ENCODE measurements at regions not wholly inside any gene's neighbourhood (a gene's known extent, or its start where the extent isn't known, plus 50 kb on each side); places are given as distances from the start of the nearest gene placed in this dataset.
"Not testable (repeated sequence)": the region's sequence is repeated elsewhere in the genome, so short reads cannot be mapped to it uniquely, and the experiment has no call there.

- Histone ChIP-seq H3K4me1 (ENCODE audit: control insufficient read depth in 1 of 2, insufficient read depth in 2 of 2, low read length in 2 of 2) (no peaks in the 10 kb centered on the region), H3K27ac (ENCODE audit: low read length) (no peak overlapping the region), H3K36me3 (ENCODE audit: control insufficient read depth in 1 of 2, insufficient read depth in 2 of 2, low read length in 2 of 2) (no peaks in the 10 kb centered on the region), H3K4me3 (ENCODE audit: low read depth in 1 of 2, low read length in 2 of 2) (no peak overlapping the region), H3K9me3 (ENCODE audit: control insufficient read depth in 1 of 2, low read length in 2 of 2) (no peaks in the 10 kb centered on the region), H3K27me3 (ENCODE audit: low read depth, low read length) (no peaks in the 10 kb centered on the region)
Observed at GRCh38 chr3:176214758-176215157, 982.5 kb downstream of the TBL1XR1 start.

GRCh38 chr3:176213314-176213713 lies 984.0 kb downstream of the TBL1XR1 start:
- not testable (repeated sequence) for H3K36me3 ChIP-seq (ENCODE audit: control insufficient read depth in 1 of 2, insufficient read depth in 2 of 2, low read length in 2 of 2); H3K27me3 ChIP-seq (ENCODE audit: low read depth, low read length); H3K9me3 ChIP-seq (ENCODE audit: control insufficient read depth in 1 of 2, low read length in 2 of 2); H3K4me3 ChIP-seq (ENCODE audit: low read depth in 1 of 2, low read length in 2 of 2); H3K27ac ChIP-seq (ENCODE audit: low read length); H3K4me1 ChIP-seq (ENCODE audit: control insufficient read depth in 1 of 2, insufficient read depth in 2 of 2, low read length in 2 of 2)

GRCh38 chr3:176208915-176209314 lies 988.4 kb downstream of the TBL1XR1 start:
- H3K36me3 ChIP-seq (ENCODE audit: control insufficient read depth in 1 of 2, insufficient read depth in 2 of 2, low read length in 2 of 2): no peaks in the 10 kb centered on the region
- no peaks in the 10 kb centered on the region for H3K9me3 ChIP-seq (ENCODE audit: control insufficient read depth in 1 of 2, low read length in 2 of 2)
- H3K27me3 ChIP-seq (ENCODE audit: low read depth, low read length): no peaks in the 10 kb centered on the region
- H3K4me3 ChIP-seq (ENCODE audit: low read depth in 1 of 2, low read length in 2 of 2): no peak overlapping the region
- H3K4me1 ChIP-seq (ENCODE audit: control insufficient read depth in 1 of 2, insufficient read depth in 2 of 2, low read length in 2 of 2): no peaks in the 10 kb centered on the region
- no peak overlapping the region for H3K27ac ChIP-seq (ENCODE audit: low read length)

- Histone ChIP-seq H3K4me1 (ENCODE audit: control insufficient read depth in 1 of 2, insufficient read depth in 2 of 2, low read length in 2 of 2) (no peaks in the 10 kb centered on the region), H3K27me3 (ENCODE audit: low read depth, low read length) (no peaks in the 10 kb centered on the region), H3K36me3 (ENCODE audit: control insufficient read depth in 1 of 2, insufficient read depth in 2 of 2, low read length in 2 of 2) (no peaks in the 10 kb centered on the region), H3K9me3 (ENCODE audit: control insufficient read depth in 1 of 2, low read length in 2 of 2) (no peaks in the 10 kb centered on the region), H3K4me3 (ENCODE audit: low read depth in 1 of 2, low read length in 2 of 2) (no peak overlapping the region), H3K27ac (ENCODE audit: low read length) (no peak overlapping the region)
Observed at GRCh38 chr3:176208283-176208682, 989.0 kb downstream of the TBL1XR1 start.

- Histone ChIP-seq H3K4me3 (ENCODE audit: low read depth in 1 of 2, low read length in 2 of 2) (no peak overlapping the region), H3K27me3 (ENCODE audit: low read depth, low read length) (no peaks in the 10 kb centered on the region), H3K36me3 (ENCODE audit: control insufficient read depth in 1 of 2, insufficient read depth in 2 of 2, low read length in 2 of 2) (no peaks in the 10 kb centered on the region), H3K9me3 (ENCODE audit: control insufficient read depth in 1 of 2, low read length in 2 of 2) (no peaks in the 10 kb centered on the region), H3K4me1 (ENCODE audit: control insufficient read depth in 1 of 2, insufficient read depth in 2 of 2, low read length in 2 of 2) (no peaks in the 10 kb centered on the region), H3K27ac (ENCODE audit: low read length) (no peak overlapping the region)
Observed at GRCh38 chr3:176206809-176207208, 990.5 kb downstream of the TBL1XR1 start.

GRCh38 chr3:176202652-176203051 lies 994.6 kb downstream of the TBL1XR1 start:
- Histone ChIP-seq H3K9me3 (ENCODE audit: control insufficient read depth in 1 of 2, low read length in 2 of 2) (peaks cover 0 to 3% of the 10 kb centered on the region in 2 donors), H3K4me1 (ENCODE audit: control insufficient read depth in 1 of 2, insufficient read depth in 2 of 2, low read length in 2 of 2) (no peaks in the 10 kb centered on the region), H3K4me3 (ENCODE audit: low read depth in 1 of 2, low read length in 2 of 2) (no peak overlapping the region), H3K27me3 (ENCODE audit: low read depth, low read length) (no peaks in the 10 kb centered on the region), H3K27ac (ENCODE audit: low read length) (no peak overlapping the region), H3K36me3 (ENCODE audit: control insufficient read depth in 1 of 2, insufficient read depth in 2 of 2, low read length in 2 of 2) (no peaks in the 10 kb centered on the region)

GRCh38 chr3:176193032-176193730 lies 1004.1 kb downstream of the TBL1XR1 start:
- Histone ChIP-seq H3K9me3 (ENCODE audit: control insufficient read depth in 1 of 2, low read length in 2 of 2) (peaks cover 0 to 15% of the 10 kb centered on the region in 2 donors), H3K27ac (ENCODE audit: low read length) (no peak overlapping the region), H3K27me3 (ENCODE audit: low read depth, low read length) (no peaks in the 10 kb centered on the region), H3K4me1 (ENCODE audit: control insufficient read depth in 1 of 2, insufficient read depth in 2 of 2, low read length in 2 of 2) (no peaks in the 10 kb centered on the region), H3K4me3 (ENCODE audit: low read depth in 1 of 2, low read length in 2 of 2) (no peak overlapping the region), H3K36me3 (ENCODE audit: control insufficient read depth in 1 of 2, insufficient read depth in 2 of 2, low read length in 2 of 2) (no peaks in the 10 kb centered on the region)

- Histone ChIP-seq H3K4me3 (ENCODE audit: low read depth in 1 of 2, low read length in 2 of 2) (no peak overlapping the region), H3K4me1 (ENCODE audit: control insufficient read depth in 1 of 2, insufficient read depth in 2 of 2, low read length in 2 of 2) (no peaks in the 10 kb centered on the region), H3K27me3 (ENCODE audit: low read depth, low read length) (no peaks in the 10 kb centered on the region), H3K27ac (ENCODE audit: low read length) (no peak overlapping the region), H3K36me3 (ENCODE audit: control insufficient read depth in 1 of 2, insufficient read depth in 2 of 2, low read length in 2 of 2) (no peaks in the 10 kb centered on the region), H3K9me3 (ENCODE audit: control insufficient read depth in 1 of 2, low read length in 2 of 2) (no peaks in the 10 kb centered on the region)
Observed at GRCh38 chr3:176190755-176191154, 1006.5 kb downstream of the TBL1XR1 start.

- Histone ChIP-seq H3K27me3 (ENCODE audit: low read depth, low read length) (no peaks in the 10 kb centered on the region), H3K27ac (ENCODE audit: low read length) (no peak overlapping the region), H3K4me3 (ENCODE audit: low read depth in 1 of 2, low read length in 2 of 2) (no peak overlapping the region), H3K4me1 (ENCODE audit: control insufficient read depth in 1 of 2, insufficient read depth in 2 of 2, low read length in 2 of 2) (no peaks in the 10 kb centered on the region), H3K9me3 (ENCODE audit: control insufficient read depth in 1 of 2, low read length in 2 of 2) (no peaks in the 10 kb centered on the region), H3K36me3 (ENCODE audit: control insufficient read depth in 1 of 2, insufficient read depth in 2 of 2, low read length in 2 of 2) (no peaks in the 10 kb centered on the region)
Observed at GRCh38 chr3:176183181-176183580, 1014.1 kb downstream of the TBL1XR1 start.

GRCh38 chr3:176174060-176174459 lies 1023.2 kb downstream of the TBL1XR1 start:
- Histone ChIP-seq H3K4me3 (ENCODE audit: low read depth in 1 of 2, low read length in 2 of 2) (no peak overlapping the region), H3K36me3 (ENCODE audit: control insufficient read depth in 1 of 2, insufficient read depth in 2 of 2, low read length in 2 of 2) (no peaks in the 10 kb centered on the region), H3K27me3 (ENCODE audit: low read depth, low read length) (no peaks in the 10 kb centered on the region), H3K27ac (ENCODE audit: low read length) (no peak overlapping the region), H3K4me1 (ENCODE audit: control insufficient read depth in 1 of 2, insufficient read depth in 2 of 2, low read length in 2 of 2) (no peaks in the 10 kb centered on the region), H3K9me3 (ENCODE audit: control insufficient read depth in 1 of 2, low read length in 2 of 2) (no peaks in the 10 kb centered on the region)

- no peaks in the 10 kb centered on the region for H3K9me3 ChIP-seq (ENCODE audit: control insufficient read depth in 1 of 2, low read length in 2 of 2)
Observed at GRCh38 chr3:176172492-176172891, 1024.8 kb downstream of the TBL1XR1 start.

GRCh38 chr3:176167272-176167671 lies 1030.0 kb downstream of the TBL1XR1 start:
- Histone ChIP-seq H3K36me3 (ENCODE audit: control insufficient read depth in 1 of 2, insufficient read depth in 2 of 2, low read length in 2 of 2) (no peaks in the 10 kb centered on the region), H3K27ac (ENCODE audit: low read length) (no peak overlapping the region), H3K4me1 (ENCODE audit: control insufficient read depth in 1 of 2, insufficient read depth in 2 of 2, low read length in 2 of 2) (no peaks in the 10 kb centered on the region), H3K9me3 (ENCODE audit: control insufficient read depth in 1 of 2, low read length in 2 of 2) (no peaks in the 10 kb centered on the region), H3K4me3 (ENCODE audit: low read depth in 1 of 2, low read length in 2 of 2) (no peak overlapping the region), H3K27me3 (ENCODE audit: low read depth, low read length) (no peaks in the 10 kb centered on the region)

More at GRCh38 chr3:176172492-176172891, 1024.8 kb downstream of the TBL1XR1 start:
- H3K27me3 ChIP-seq (ENCODE audit: low read depth, low read length): no peaks in the 10 kb centered on the region
- no peak overlapping the region for H3K27ac ChIP-seq (ENCODE audit: low read length)
- H3K4me3 ChIP-seq (ENCODE audit: low read depth in 1 of 2, low read length in 2 of 2): no peak overlapping the region
- H3K36me3 ChIP-seq (ENCODE audit: control insufficient read depth in 1 of 2, insufficient read depth in 2 of 2, low read length in 2 of 2): no peaks in the 10 kb centered on the region
- no peaks in the 10 kb centered on the region for H3K4me1 ChIP-seq (ENCODE audit: control insufficient read depth in 1 of 2, insufficient read depth in 2 of 2, low read length in 2 of 2)

Data from muscle layer of duodenum (tissue), 2 donors.